T-helper 1 cell treated with Interleukin-12 subunit alpha and Interleukin-12 subunit beta and Interleukin-4 antibody, amounts not matched to agents 30 ng/mL and 1 ng/mL, for 36 hours (primary cell): ENCODE measurements at regions not wholly inside any gene's neighbourhood (a gene's known extent, or its start where the extent isn't known, plus 50 kb on each side); places are given as distances from the start of the nearest gene placed in this dataset.
"Not testable (repeated sequence)": the region's sequence is repeated elsewhere in the genome, so short reads cannot be mapped to it uniquely, and the experiment has no call there.

ENCODE experiments used
- intact Hi-C: fragments of 100-400 bp; cut with micrococcal nuclease; formaldehyde crosslinking; loops from one replicate; pipeline ENCODE4 v1.15.1; 2024

DNA sequence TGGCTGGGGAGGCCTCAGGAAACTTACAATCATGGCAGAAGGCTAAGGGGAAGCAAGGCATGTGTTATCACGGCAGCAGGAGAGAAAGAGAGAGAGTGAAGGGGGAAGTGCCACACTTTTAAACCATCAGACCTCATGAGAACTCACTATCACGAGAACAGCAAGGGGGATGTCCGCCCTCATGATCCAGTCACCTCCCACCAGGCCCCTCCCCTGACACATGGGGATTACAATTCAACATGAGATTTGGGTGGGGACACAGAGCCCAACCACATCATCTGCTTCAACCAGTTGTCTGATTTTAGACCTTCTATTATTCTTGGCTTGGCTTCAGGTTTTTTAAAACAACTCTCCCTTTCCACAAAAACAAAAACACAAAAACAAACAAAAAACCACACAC is 93.7 kb upstream of the BASP1 start:
- intact Hi-C loops: not testable (repeated sequence)

DNA sequence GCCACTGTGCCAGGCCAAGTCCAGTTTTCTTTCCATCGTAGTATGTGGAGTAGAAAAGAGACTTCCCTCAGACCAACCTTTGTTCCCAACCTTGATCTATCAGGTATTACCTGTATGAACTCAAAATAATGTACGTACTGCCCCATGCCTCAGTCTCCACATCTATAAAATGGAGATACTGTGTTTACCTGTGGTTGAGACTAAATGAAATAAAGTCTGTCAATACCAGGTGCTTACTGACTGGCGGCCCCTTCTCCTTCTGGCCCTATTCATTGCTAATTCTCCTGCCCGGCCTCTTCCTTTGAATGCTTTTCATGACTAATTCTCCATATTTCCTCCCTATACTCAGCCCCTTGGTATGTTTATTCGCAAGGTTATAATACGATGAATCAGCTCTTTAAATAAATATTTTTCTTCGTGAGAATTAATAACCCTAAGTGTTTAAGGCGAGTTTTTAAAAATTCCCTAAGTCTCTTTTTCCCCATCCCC is 89.6 kb upstream of the BASP1 start:
- intact Hi-C loops: no loop called here

DNA sequence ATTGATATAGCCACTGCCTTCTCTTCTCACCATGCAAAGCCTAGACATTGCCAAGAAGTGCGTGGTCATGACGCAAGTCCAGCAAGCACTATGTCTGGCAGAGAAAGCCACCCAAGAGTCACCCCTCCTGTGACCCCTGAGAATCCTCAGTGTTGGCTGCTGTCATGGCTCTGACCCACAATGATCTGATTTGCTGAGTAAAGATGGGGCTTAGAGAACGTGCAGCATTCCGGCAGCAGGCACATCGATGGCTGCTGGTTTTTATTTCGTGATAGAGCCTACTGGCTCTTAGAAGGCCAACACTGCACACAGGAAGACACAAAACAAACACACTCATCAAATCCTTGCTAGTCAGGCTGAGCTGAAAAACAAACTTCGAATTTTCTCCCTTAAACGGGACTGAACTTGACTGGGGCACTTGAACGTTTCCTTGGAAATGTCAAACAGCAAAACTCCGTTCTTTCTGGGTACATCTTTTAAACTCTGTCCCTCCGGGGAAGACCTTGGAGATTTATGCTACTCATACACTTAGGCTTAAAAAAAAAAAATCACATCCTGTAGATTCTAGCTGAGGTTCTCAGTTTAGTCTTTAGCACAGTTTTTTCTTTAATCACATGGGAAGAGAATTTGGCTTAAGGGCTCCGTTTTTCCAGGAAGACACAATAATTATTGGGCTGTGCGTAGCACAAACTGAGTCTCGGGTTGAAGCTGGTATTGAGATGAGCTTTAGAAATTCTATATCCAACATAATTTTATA is 88.2 kb upstream of the BASP1 start:
- intact Hi-C loops: no loop called here

DNA sequence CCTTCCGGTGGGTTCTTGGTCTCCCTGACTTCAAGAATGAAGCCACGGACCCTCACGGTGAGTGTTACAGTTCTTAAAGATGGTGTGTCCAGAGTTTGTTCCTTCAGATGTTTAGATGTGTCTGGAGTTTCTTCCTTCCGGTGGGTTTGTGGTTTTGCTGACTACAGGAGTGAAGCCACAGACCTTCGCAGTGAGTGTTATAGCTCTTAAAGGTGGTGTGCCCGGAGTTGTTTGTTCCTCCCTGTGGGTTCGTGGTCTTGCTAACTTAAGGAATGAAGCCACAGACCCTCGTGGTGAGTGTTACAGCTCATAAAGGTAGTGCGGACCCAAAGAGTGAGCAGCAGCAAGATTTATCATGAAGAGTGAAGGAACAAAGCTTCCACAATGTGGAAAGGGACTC is 87.1 kb upstream of the BASP1 start:
- intact Hi-C loops: loop anchor here (10.0 kb wide), 1 partner anchor 196 kb away; the partner anchor contains the start of gene MYO10

DNA sequence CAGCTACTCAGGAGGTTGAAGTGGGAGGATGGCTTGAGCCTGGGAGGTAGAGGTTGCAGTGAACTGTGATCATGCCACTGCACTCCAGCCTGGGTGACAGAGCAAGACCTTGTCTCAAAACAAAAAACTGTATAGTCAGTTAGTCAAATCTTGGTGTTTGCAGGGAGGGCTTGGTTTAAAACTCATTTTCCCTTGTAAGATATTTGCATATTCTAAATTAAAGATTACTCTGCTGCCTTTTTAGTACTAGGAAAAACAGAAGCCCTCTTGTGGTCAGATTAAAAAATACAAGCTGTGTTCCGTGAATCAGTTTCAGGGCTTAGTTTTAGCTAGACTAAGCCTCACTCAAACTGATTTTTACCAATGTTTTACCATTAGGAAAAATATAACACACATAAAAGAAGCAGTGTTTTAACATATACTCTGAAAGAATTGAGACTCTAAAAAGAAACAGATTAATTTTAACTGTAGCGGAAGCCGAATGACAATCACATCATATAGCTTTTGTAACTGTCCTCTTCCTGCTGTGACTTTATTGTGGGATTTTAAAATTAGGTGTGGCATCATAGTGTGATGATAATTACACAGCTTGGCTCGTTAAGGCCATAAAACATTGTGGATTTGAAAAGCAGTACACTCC is 84.9 kb upstream of the BASP1 start:
- intact Hi-C loops: loop anchor here (1.0 to 10.0 kb wide), 3 partner anchors 198 to 644 kb away; partner anchors contain the start of gene MYO10

DNA sequence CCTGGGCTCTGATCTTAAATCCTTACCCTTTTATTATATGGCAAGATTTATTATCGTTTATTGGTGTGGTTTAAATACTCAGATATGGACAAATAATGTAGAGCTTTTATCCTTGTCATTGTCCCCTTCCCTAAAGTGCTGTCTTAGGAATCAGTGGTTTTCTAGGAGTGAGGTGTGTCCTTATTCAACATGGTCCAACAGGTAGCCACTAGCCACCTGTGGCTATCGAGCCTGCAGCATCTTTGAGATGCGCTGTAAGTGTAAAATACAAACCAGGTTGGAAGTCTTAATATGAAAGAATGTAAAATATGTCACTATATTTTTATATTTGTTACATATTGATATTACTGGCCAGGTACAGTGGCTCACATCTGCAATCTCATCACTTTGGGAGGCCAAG is 82.4 kb upstream of the BASP1 start:
- intact Hi-C loops: loop anchor here (10.0 kb wide), 1 partner anchor 200 kb away; the partner anchor contains the start of gene MYO10

DNA sequence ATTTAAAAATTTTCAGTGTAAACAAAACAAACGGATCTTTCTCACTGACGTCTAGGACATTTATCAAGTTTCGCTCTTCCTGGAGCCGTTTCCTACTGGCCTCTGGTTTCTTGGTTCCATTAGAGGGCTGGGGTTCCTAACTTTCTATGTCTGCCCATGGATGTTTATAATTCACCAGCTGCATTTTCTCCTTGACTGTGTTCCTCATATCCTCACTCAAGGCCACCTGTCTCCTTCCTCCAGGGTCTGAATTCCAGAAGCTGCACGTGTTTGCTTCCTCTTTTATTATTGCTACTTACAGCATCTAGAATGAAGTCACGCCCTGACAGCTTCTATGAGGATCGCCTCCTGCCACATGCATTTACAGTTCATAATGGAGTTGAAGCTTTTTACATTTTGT is 74.1 kb upstream of the BASP1 start:
- intact Hi-C loops: no loop called here

DNA sequence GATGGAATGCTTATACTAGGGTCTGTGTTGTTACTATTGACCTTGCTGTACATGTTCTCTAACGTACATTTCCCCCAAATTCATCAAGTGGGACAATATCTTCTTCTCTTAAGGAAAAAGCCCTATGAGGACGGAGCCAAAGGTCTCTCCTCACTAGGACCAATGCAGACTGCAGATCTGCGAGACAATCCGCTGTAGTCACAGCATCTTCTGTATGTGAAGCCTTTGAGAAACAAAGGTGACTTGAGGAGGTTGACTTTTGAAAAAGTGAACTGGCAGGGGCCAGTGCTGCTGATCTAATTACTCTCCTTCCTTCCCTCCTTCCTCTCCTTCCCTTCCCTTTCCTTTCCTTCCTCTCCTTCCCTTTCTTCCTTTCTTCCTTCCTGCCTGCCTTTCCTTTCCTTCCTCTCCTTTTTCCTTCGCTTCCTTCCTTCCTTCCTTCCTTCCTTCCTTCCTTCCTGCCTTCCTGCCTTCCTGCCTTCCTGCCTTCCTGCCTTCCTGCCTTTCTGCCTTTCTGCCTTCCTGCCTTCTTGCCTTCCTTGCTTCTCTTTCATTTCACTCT is 71.1 kb upstream of the BASP1 start:
- intact Hi-C loops: no loop called here

DNA sequence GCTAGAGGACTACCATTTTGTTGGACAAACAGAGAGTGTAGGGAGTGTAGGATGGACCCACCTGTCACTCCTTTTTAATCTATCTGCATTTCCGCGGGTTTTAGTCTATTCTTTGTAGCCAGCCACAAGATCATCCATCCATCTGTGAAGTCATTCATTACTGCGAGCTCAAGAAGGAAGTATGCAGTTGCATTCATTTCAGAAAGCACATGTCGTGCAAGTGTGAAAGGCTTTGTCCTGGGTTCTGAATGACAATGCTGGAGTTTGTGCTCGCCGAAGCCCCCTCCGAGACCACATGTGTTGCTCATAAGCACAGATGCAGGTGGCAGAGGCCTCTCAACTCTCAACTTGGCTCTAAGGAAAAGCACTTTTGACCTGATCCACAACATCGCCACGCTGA is 70.3 kb upstream of the BASP1 start:
- intact Hi-C loops: no loop called here

DNA sequence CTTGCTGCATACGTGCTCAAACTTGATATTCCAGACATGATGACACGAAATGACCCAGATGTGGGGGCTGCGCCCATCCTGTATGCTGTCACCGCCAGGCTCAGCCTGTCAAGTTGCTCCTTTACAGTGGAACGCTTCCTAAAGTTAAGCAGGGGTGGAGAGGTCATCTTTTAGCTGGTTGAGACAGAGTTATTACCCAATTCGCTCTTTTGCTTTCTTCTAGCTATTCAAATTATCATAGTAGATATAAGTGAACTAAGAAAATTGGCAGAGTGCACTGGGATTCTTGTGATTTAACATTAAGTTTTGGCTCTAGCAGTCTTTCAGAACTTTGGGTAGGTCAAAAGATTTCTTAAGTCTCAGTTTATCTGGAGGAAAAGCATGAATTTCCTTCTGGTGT is 69.8 kb upstream of the BASP1 start:
- intact Hi-C loops: no loop called here

DNA sequence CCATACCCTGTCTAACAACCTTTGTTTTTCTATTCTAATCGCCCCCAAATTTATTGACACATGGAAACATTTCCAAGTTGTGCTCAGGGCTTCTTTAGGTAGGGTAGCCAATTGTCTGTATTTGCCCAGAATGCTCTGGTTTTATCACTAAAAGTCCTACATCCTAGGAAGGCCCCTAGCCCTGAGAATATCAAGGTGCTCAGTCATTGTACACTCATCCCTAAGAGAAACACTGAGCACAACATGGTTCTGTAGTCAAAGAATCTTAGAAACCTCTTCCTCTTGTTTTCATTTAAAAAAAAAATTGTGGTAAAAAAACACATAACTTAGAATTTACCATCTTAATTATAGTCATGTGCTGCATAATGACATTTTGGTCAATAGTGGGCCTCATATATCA is 69.0 kb upstream of the BASP1 start:
- intact Hi-C loops: no loop called here

DNA sequence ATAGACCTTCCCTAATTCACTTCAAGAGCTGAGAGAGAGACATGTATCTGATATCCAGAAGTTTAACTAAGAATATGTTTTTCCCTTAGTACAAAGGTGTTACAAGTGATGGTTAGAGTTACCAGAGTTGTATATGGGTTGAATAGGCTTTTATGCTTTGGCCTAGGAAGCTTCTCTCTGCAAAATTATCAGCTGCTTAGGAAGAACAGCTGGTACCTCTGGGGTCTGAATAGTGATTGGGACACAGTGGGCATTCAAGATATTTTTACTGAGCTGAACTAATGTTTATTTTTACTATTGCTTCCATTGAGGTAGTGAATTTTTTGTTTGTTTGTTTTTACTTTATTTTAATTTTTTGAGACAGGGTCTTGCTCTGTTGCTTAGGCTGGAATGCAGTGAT is 67.6 kb upstream of the BASP1 start:
- intact Hi-C loops: no loop called here

DNA sequence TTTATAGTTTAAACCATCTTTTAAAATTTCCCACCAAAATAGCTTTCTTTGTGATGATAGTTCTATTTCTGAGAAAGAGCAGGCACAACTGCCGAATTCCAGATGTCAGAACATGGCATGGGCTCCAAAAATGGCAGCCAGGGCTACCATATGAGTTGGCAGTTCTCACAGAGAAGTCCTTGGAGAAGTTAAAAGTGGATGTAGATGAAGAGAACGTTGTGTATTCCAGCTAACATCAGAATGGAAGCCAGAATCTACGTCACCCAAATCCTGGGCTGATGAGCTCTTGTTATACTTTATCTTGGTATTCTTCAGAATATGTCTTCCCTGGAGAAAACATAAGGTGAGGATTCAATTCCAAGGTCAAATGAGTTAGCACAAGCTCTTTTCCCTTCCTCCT is 66.9 kb upstream of the BASP1 start:
- intact Hi-C loops: no loop called here

DNA sequence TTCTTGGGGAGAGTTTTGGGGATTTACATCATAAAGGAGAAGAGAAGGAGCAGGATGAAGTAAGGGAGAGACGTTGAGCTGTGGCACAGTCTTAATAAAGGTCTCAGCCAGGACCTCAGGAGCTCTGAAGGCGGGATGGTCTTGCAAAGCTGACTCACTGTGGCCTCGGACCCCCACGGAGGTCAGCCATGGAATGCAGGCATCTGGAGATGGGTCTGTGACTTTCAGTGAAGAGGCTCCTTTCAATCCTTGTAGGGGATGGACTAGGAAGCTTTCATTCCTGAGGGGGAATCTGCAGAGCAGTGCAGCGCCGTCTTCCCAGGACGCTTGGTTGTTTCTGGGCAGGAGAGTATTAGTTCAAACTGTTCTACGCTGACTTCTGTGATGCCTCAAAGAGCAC is 65.7 kb upstream of the BASP1 start:
- intact Hi-C loops: no loop called here

DNA sequence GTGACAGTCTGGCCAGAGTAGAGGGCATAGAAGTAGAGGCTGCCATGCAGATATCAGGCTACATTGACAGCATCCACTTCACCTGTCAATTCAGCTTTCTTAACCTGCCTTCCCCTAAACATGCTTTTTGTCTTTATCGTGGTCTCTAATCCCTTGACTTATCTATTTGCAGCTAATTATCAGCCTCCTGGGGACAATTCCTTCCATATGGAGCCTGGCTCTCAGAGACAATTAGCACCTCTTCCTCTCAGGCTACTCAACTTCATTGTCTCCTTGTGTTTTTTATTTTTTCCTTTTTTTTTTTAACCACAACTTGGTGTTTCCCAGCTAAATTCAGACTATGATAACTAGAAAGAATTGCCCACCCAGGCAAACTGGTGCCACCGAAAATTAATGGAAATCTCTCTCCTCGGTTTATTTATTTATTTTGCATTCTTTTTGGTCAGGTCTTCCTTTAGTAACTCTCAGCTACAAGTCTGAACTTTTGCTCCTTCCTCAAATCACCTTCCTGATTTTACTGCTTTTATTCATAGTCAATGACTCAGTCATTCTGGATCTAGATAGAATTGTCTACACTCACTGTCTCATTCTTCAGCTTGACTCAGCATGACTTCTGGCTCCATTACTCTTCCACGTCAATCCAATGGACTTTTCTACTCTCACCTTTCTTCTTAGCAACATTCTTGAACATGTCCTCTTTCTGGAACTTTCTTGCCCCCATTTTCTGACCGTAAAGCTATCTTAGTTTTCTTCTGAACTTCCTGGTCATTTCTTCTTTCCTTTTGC is 63.0 kb upstream of the BASP1 start:
- intact Hi-C loops: no loop called here

DNA sequence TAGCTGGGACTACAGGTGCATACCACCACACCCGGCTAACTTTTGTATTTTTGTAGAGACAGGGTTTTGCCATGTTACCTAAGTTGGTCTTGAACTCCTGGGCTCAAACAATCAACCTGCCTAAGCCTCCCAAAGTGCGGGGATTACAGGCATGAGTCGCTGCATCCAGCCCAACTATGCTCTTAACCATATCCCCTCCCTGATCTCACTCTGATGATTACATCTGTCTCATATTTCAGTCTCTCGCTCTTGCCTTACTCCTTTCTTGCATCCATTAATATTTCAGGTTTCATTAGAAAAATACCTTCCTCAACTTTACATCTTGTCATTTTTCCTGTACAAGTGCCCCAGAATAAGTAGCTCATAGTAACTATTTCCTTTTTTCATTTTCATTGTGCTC is 61.0 kb upstream of the BASP1 start:
- intact Hi-C loops: no loop called here

DNA sequence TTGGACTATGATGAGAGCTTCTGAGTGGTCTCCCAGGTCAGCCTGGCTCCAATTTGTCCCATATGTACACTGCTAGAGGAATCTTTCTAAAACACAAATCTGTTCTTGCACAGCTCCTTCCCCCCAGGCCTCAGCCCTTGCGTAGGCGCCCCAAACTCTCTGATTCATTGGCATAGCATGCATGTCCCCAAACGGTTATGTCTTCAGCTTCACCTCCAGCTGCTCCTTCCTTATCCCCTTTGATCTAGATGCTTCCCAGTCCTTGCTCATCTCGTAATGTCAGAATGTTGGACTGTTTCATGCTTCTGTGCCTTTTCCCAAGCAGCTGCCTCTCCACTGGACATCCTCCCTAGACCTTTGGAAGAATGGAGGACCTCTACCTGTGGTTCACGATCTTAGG is 60.1 kb upstream of the BASP1 start:
- intact Hi-C loops: no loop called here

DNA sequence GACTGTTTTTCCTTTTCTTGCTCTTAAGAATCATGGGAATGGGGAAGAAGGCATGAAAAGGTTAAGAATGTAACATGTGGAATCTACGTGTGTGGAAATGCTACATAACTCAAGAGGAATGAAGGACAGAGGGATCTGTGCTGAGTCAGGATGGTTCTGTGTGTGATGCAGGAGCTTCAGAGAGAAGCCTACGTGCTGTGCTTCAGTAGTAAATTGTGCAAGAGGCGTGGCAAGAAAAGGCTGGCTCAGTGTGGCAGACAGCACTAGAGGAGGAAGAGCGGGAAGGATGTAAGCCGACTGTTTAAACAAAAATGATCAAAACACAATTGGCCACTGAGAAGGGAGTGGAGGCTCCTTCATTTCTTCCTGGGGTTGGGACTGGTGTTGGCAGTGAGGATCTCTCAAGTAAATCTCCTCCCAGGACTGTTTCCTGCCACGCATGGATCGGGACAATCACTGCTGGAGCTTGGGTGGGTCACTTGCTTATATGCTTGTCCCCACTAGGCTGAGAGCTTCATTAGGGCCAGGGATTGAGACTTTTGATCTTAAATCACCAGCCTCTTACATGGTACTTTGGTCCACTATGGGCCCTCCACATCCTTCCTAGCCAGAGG is 59.4 kb upstream of the BASP1 start:
- intact Hi-C loops: no loop called here

DNA sequence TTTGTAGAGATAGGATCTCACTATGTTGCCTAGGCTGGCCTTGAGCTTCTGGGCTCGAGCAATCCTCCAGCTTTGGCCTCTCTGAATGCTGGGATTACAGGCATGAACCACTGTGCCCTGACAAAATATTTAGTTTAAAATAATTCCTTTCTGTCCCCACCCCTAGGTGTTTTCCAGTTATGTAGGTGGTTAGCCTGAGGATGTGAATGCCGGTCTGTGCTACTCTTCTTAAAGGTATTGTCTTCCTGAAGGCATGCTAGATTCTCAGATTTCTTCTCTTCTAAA is 56.7 kb upstream of the BASP1 start:
- intact Hi-C loops: no loop called here

DNA sequence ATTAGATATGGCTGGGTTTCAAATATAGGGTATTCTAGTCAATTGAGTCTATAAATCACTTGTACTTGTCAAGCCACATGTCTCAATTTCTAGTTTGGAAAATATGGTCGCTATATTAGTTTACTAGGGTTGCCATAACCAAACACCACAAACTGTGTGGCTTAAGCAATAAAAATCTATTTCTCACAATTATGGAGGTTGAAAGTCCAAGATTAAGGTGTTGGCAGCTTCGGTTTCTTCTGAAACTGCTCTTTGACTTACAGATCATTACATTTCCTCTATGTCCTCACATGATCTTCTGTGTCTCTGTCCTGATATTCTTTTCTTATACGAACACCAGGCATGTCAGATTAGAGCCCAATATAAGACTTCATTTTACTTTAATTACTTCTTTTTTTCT is 55.8 kb upstream of the BASP1 start:
- intact Hi-C loops: no loop called here

DNA sequence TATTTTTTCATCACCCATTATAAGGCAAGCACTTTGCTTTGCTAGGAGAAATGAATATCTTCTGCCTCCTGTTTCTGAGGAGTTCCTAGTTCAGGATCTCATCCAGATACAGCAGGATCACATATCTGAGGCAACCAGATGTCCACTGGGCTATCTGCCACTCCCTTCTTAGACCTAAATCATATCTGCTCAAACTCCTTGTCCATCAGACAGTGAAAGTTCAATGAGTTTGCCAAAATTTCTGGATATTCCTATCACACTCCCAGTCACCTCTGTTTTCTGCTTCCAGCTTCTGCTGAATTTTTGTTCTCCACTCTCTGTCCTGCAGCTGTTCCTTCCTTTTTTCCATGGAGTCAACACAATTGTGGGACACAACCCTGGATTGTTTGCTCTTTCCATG is 54.2 kb upstream of the BASP1 start:
- intact Hi-C loops: no loop called here
